Heart left ventricle (tissue), 13 donors: ENCODE measurements at regions not wholly inside any gene's neighbourhood (a gene's known extent, or its start where the extent isn't known, plus 50 kb on each side); places are given as distances from the start of the nearest gene placed in this dataset.

Experiments used
- POLR2A ChIP-seq, 2 donors: fragments of 450-650 bp; IDR thresholded peaks; one replicate each; pipeline ENCODE4 v1.6.1; 2017; ENCODE audit warnings: antibody characterized with exemption in 2 of 2, mild to moderate bottlenecking in 2 of 2, moderate library complexity in 2 of 2
- TF ChIP-seq, protein P1 (sequence below), 12 donors: fragments of 200-600 bp; sonication (generic) in 4 of 12; IDR thresholded peaks; one replicate each; pipeline versions ENCODE4 v1.5.0 to v1.8.0; 2018 to 2022; ENCODE audit warnings: antibody characterized with exemption in 12 of 12, mild to moderate bottlenecking in 5 of 12
- donor health status: ischemic (EF 13 %, LVEDD 7.1; RV severe dilation, severe dysfunction).
- donor health status: DM: no; HTN: yes; CAD: no.
- donor health status: DM: no; HTN: no; CAD: no.
- donor health status: ischemic (EF 25% LVEDD 6.9; RV normal size, moderate dysfunction).
- donor health status: ischemic (EF 25% LVEDD 5.7; RV mildly dilated, moderate dysfunction).
- donor health status: ischemic (EF 35%, LVEDD 5.7; RV mildly dilated, moderate dysfunction).
- donor health status: nonischemic (EF 11% LVEDD 7.7; RV severe dilation, severe dysfunction).
- donor health status: DM: yes; HTN: yes; CAD: no.
- donor health status: PGD.
- donor health status: ischemic (EF 29% LVEDD 5.4; RV normal size, mild dysfunction).
- donor health status: nonischemic (EF 23%, LVEDD 6.1; RV moderate dilation, normal function).

DNA sequence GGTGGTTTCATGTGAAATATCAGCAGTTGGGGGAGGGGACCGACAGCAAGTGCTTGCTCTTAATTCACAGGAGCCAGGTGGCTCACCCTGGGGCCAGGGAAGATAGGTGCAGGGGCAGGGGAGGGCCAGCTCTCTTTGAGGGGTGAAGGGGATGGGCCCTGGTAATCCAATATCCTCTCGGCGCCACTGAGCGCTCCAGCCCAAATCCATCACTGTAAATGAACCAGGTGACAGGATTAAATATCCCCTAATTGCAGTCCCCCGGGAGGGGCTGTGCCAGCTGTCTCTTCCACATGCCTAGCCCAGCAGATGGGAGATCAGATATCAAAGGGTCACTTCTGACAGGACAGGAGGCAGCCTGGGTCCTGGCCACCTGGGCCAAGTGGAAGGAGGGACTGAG, 531.8 kb upstream of the CADM1 start:
- TF ChIP-seq, protein P1, sequence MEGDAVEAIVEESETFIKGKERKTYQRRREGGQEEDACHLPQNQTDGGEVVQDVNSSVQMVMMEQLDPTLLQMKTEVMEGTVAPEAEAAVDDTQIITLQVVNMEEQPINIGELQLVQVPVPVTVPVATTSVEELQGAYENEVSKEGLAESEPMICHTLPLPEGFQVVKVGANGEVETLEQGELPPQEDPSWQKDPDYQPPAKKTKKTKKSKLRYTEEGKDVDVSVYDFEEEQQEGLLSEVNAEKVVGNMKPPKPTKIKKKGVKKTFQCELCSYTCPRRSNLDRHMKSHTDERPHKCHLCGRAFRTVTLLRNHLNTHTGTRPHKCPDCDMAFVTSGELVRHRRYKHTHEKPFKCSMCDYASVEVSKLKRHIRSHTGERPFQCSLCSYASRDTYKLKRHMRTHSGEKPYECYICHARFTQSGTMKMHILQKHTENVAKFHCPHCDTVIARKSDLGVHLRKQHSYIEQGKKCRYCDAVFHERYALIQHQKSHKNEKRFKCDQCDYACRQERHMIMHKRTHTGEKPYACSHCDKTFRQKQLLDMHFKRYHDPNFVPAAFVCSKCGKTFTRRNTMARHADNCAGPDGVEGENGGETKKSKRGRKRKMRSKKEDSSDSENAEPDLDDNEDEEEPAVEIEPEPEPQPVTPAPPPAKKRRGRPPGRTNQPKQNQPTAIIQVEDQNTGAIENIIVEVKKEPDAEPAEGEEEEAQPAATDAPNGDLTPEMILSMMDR (IDR thresholded peaks at IDR 0.05) = no peak
- TF ChIP-seq POLR2A (IDR thresholded peaks at IDR 0.05) = no peak
